Superior temporal gyrus (tissue), 1 donor: ENCODE measurements at regions not wholly inside any gene's neighbourhood (a gene's known extent, or its start where the extent isn't known, plus 50 kb on each side); places are given as distances from the start of the nearest gene placed in this dataset.

Experiments used
- DNase-seq: peaks from one replicate; pipeline ENCODE4 v3.0.0-alpha.2; 2016; ENCODE audit errors: extremely low spot score

GRCh38 chr7:27459021-27459730 lies 203.5 kb downstream of the HIBADH start:
- DNase-seq: no peak

- DNase-seq: no peak
These were observed 203.0 kb downstream of the HIBADH start for GRCh38 chr7:27459731-27460053.

GRCh38 chr7:27462575-27463270 lies 200.0 kb downstream of the HIBADH start:
- DNase-seq: no peak

GRCh38 chr7:27464970-27465369 lies 197.7 kb downstream of the HIBADH start:
- DNase-seq: no peak

- DNase-seq: no peak
These were observed 196.0 kb downstream of the HIBADH start for GRCh38 chr7:27466703-27467102.

- DNase-seq: no peak
These were observed 190.6 kb downstream of the HIBADH start for GRCh38 chr7:27472043-27472442.
